ENCODE measurements at regions not wholly inside any gene's neighbourhood (a gene's known extent, or its start where the extent isn't known, plus 50 kb on each side); places are given as distances from the start of the nearest gene placed in this dataset.

DNA sequence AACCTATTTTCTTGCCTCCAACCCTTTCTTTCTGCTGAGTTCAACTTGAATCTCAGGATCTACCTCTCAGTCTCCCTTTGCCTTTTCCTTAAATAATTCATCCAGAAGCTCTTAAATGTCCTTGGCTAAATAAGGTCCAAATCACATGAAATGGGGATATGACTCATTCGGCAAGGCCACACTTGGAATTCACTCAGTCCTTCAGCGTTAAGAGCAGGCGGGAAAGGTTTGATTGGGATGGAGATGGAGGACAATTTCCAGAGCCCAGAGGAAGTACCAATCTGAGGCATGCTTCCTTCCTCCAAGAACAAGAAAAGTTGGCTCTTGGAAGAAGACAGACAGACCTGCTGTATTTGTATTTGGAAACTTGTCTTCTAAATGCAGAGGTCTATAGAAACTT, 128.5 kb downstream of the PROX1 start:
- H3K4me1 ChIP-seq = no peaks in the 10 kb centered on the region
- intact Hi-C loops (cut with DNase I) = no loop called here
- TF ChIP-seq POLR2AphosphoS5 (IDR thresholded peaks at IDR 0.05) (no peak), EP300 (IDR thresholded peaks at IDR 0.05) (no peak), POLR2A (IDR thresholded peaks at IDR 0.05; ENCODE audit: low read depth) (no peak)
- TF ChIP-seq, protein P1, sequence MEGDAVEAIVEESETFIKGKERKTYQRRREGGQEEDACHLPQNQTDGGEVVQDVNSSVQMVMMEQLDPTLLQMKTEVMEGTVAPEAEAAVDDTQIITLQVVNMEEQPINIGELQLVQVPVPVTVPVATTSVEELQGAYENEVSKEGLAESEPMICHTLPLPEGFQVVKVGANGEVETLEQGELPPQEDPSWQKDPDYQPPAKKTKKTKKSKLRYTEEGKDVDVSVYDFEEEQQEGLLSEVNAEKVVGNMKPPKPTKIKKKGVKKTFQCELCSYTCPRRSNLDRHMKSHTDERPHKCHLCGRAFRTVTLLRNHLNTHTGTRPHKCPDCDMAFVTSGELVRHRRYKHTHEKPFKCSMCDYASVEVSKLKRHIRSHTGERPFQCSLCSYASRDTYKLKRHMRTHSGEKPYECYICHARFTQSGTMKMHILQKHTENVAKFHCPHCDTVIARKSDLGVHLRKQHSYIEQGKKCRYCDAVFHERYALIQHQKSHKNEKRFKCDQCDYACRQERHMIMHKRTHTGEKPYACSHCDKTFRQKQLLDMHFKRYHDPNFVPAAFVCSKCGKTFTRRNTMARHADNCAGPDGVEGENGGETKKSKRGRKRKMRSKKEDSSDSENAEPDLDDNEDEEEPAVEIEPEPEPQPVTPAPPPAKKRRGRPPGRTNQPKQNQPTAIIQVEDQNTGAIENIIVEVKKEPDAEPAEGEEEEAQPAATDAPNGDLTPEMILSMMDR (IDR thresholded peaks at IDR 0.05) = no peak
- no peak overlapping the region for H3K27ac ChIP-seq (replicated peaks in 1 of 4)
- no peaks in the 10 kb centered on the region for H3K36me3 ChIP-seq
- no peaks in the 10 kb centered on the region for H3K27me3 ChIP-seq
- no peak overlapping the region for H3K4me3 ChIP-seq
- DNase-seq (ENCODE audit: extremely low spot score) = no peak
- H3K9me3 ChIP-seq = peaks cover 3 to 29% (median 19%) of the 10 kb centered on the region in 4 donors
- whole genome bisulfite sequencing = 88% methylated on average over 3 of the region's 3 CpGs

DNA sequence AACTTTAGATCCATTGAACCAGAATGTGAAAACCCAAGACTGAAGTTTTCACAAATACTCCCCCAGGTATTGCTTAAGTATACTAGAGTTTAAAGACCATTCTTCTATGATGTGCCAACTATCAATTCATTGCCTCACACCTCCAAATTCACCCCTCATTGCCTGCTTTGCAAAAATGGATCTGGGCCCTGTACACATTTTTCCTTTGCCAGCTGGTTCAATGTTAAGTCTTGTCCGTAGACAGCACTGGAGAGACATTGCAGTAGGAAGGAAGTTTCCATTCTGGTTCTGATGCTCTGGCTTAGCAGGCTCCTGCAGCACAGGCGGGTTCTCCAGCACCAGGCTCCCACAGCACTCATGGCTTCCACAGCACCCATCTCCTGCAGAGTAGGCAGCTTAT, 130.0 kb downstream of the PROX1 start:
- 80% methylated on average over 2 of the region's 2 CpGs for WGBS
- intact Hi-C loops (cut with DNase I) = no loop called here
- no peaks in the 10 kb centered on the region for H3K4me1 ChIP-seq
- no peak for DNase-seq (ENCODE audit: extremely low spot score)
- H3K9me3 ChIP-seq = peaks cover 3 to 29% (median 19%) of the 10 kb centered on the region in 4 donors
- TF ChIP-seq, protein P1 (IDR thresholded peaks at IDR 0.05) = no peak
- TF ChIP-seq EP300 (IDR thresholded peaks at IDR 0.05) (no peak), POLR2A (IDR thresholded peaks at IDR 0.05; ENCODE audit: low read depth) (no peak), POLR2AphosphoS5 (IDR thresholded peaks at IDR 0.05) (no peak)
- no peaks in the 10 kb centered on the region for H3K36me3 ChIP-seq
- no peak overlapping the region for H3K4me3 ChIP-seq
- no peaks in the 10 kb centered on the region for H3K27me3 ChIP-seq
- no peak overlapping the region for H3K27ac ChIP-seq (replicated peaks in 1 of 4)

DNA sequence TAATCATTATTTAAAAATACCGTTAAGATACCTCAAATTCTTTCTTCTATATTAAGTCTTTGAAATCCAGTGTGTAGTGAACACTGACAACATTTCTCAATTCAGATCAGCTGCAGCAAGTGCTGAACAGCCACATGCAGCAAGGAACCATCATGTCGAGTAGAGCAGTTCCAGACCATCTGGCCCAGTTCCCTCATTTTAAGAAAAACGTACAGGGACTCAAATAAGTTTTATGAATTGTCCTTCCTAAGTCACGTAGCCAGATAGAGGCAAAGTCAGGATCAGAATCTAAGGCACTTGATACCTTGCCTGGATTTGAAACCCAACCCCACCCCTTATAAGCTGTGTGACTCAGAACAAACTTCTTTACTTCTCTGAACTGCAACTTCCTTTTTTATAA, 132.4 kb downstream of the PROX1 start:
- H3K9me3 ChIP-seq = peaks cover 3 to 29% (median 19%) of the 10 kb centered on the region in 4 donors
- intact Hi-C loops (cut with DNase I) = loop anchor here (5.0 to 10.0 kb wide), 2 partner anchors 165 to 748 kb away; no protein-coding TSS in a partner anchor
- no peak overlapping the region for H3K27ac ChIP-seq (replicated peaks in 1 of 4)
- H3K4me3 ChIP-seq = no peak overlapping the region
- H3K36me3 ChIP-seq = no peaks in the 10 kb centered on the region
- TF ChIP-seq, protein P1 (IDR thresholded peaks at IDR 0.05) = no peak
- TF ChIP-seq POLR2AphosphoS5 (IDR thresholded peaks at IDR 0.05) = no peak
- no peak for TF ChIP-seq EP300 (IDR thresholded peaks at IDR 0.05)
- no peak for TF ChIP-seq POLR2A (IDR thresholded peaks at IDR 0.05; ENCODE audit: low read depth)
- H3K27me3 ChIP-seq = peaks cover 0 to 3% (median 0%) of the 10 kb centered on the region in 4 donors
- WGBS = 42% methylated on average over 4 of the region's 4 CpGs
- DNase-seq (ENCODE audit: extremely low spot score) = no peak
- no peaks in the 10 kb centered on the region for H3K4me1 ChIP-seq

DNA sequence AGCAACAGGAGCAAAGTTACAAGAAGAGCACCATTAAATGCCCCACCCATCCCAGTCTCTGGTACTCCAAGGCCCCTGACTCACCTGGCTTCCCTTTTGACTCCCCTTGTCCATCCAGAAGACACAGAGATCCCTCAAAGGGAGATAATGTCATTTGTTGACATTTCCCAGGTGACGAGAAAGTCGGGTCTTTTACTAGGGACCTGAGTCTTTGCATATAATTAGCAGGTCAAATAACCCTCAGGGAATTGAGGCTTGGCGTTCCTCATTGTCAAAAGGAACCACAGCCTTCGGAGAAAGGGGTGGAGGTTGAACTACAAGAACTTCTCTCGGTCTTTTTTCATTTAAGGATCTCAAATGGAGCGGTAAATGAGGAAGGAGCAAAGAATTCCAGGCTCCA, 133.2 kb downstream of the PROX1 start:
- intact Hi-C loops (cut with DNase I) = loop anchor here (5.0 to 10.0 kb wide), 2 partner anchors 166 to 749 kb away; no protein-coding TSS in a partner anchor

More for the DNA sequence above, 133.2 kb downstream of the PROX1 start:
- Histone ChIP-seq H3K4me3 (no peak overlapping the region), H3K27me3 (peaks cover 0 to 3% (median 0%) of the 10 kb centered on the region in 4 donors), H3K4me1 (no peaks in the 10 kb centered on the region), H3K27ac (replicated peaks in 1 of 4) (no peak overlapping the region), H3K36me3 (no peaks in the 10 kb centered on the region), H3K9me3 (peaks cover 3 to 26% (median 19%) of the 10 kb centered on the region in 4 donors)
- no peak for TF ChIP-seq EP300 (IDR thresholded peaks at IDR 0.05)
- TF ChIP-seq, protein P1 (IDR thresholded peaks at IDR 0.05) = no peak
- TF ChIP-seq POLR2A (IDR thresholded peaks at IDR 0.05; ENCODE audit: low read depth) = no peak
- no peak for TF ChIP-seq POLR2AphosphoS5 (IDR thresholded peaks at IDR 0.05)
- 74% methylated on average over 6 of the region's 6 CpGs for WGBS
- DNase-seq (ENCODE audit: extremely low spot score) = no peak

All from esophagus muscularis mucosa (tissue), 4 donors.